Smooth muscle cell (in vitro differentiated cells): ENCODE measurements at regions not wholly inside any gene's neighbourhood (a gene's known extent, or its start where the extent isn't known, plus 50 kb on each side); places are given as distances from the start of the nearest gene placed in this dataset.

ENCODE experiments used
- DNase-seq: peaks from one replicate; lab custom pipeline; 2025; ENCODE audit not compliant: unreplicated experiment; lab: John Stamatoyannopoulos, UW
- H2AFZ ChIP-seq: fragments of 200-600 bp; sonication (generic); 2 replicates; pipeline ENCODE4 v1.6.0; 2016; ENCODE audit warnings: antibody characterized with exemption, low read depth, mild to moderate bottlenecking
- H3F3A ChIP-seq: fragments of 200-600 bp; sonication (generic); 2 replicates; pipeline ENCODE4 v1.6.0; 2017; ENCODE audit warnings: antibody characterized with exemption, low read depth
- H3K27ac ChIP-seq: fragments of 200-600 bp; sonication (generic); 2 replicates; pipeline ENCODE4 v1.5.1; 2016; ENCODE audit warnings: low read depth, mild to moderate bottlenecking
- H3K27me3 ChIP-seq: fragments of 200-600 bp; sonication (generic); 2 replicates; pipeline ENCODE4 v1.6.1; 2016; ENCODE audit warnings: low read depth, mild to moderate bottlenecking
- H3K36me3 ChIP-seq: fragments of 200-600 bp; sonication (generic); 2 replicates; pipeline ENCODE4 v1.5.1; 2016; ENCODE audit warnings: low read depth
- H3K4me1 ChIP-seq: fragments of 200-600 bp; sonication (generic); 2 replicates; pipeline ENCODE4 v1.5.1; 2016; ENCODE audit warnings: low read depth
- H3K4me2 ChIP-seq: fragments of 200-600 bp; sonication (generic); 2 replicates; pipeline ENCODE4 v1.6.0; 2016; ENCODE audit warnings: mild to moderate bottlenecking
- H3K4me3 ChIP-seq: fragments of 200-600 bp; sonication (generic); 2 replicates; pipeline ENCODE4 v1.5.1; 2016; ENCODE audit warnings: mild to moderate bottlenecking
- H3K79me2 ChIP-seq: fragments of 200-600 bp; sonication (generic); 2 replicates; pipeline ENCODE4 v1.6.0; 2016; ENCODE audit warnings: low read depth, mild to moderate bottlenecking
- H3K9ac ChIP-seq: fragments of 200-600 bp; sonication (generic); 2 replicates; pipeline ENCODE4 v1.6.0; 2016; ENCODE audit warnings: low read depth
- H3K9me3 ChIP-seq: fragments of 200-600 bp; sonication (generic); replicated peaks from 2 replicates; pipeline ENCODE4 v1.5.1; 2016; ENCODE audit warnings: low read depth
- H4K20me1 ChIP-seq: fragments of 200-600 bp; sonication (generic); 2 replicates; pipeline ENCODE4 v1.6.0; 2016; ENCODE audit warnings: low read depth
- WGBS: methylation state at CpG from one replicate; pipeline ENCODE4 v1.1.7; 2016; ENCODE audit warnings: low lambda C conversion rate; 5-methylcytosine and 5-hydroxymethylcytosine counted together
- TF ChIP-seq, protein P1 (sequence below): fragments of 200-600 bp; sonication (generic); IDR thresholded peaks from 2 replicates; pipeline ENCODE4 v1.5.1; 2017; ENCODE audit warnings: borderline replicate concordance, mild to moderate bottlenecking, antibody characterized with exemption; ENCODE audit not compliant: insufficient read depth, poor library complexity, severe bottlenecking

DNA sequence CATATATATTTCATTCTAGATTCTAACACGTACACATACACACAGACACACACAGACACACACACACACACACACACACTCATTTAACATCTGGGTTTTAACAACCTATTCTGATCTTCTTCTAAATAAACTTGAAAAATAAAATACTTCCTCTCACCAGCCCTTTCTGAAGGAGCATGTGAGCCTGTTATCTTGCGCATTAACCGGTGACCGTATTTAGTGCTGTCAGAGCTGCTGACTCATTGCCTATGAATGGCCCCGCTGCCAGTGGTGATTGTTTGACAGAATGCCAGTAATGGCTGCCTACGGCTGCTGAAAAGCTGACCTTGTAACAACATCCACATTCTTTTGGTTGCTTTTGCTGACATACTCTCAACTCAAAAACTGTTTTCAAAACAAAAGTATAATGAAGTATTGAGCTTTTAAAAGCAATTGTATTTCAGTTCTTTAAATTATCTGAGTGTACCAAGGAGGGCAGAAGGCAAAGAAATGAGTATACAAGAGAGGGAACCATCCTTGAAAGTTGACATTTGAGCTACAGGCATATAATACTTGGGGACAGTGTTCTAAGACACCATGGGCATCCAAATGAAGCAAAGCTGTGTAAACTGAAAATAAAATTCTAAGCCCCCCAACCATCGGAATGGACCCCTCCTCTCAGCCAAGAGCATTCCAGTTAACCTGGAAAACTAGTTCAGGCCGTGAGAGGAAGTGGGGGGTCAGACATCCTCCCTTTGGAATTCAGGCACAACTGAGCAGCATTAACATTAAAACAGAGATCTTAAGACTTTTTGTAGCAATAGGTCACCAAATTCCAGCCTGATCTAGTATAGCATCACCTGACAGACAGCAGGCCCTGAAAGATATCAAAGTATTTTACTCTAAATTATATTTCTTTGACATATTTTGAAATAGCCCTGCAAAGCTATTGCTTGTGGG is 50.2 kb upstream of the DTNA start:
- no peaks in the 10 kb centered on the region for H3K79me2 ChIP-seq
- no peaks in the 10 kb centered on the region for H3K9me3 ChIP-seq
- TF ChIP-seq, protein P1, sequence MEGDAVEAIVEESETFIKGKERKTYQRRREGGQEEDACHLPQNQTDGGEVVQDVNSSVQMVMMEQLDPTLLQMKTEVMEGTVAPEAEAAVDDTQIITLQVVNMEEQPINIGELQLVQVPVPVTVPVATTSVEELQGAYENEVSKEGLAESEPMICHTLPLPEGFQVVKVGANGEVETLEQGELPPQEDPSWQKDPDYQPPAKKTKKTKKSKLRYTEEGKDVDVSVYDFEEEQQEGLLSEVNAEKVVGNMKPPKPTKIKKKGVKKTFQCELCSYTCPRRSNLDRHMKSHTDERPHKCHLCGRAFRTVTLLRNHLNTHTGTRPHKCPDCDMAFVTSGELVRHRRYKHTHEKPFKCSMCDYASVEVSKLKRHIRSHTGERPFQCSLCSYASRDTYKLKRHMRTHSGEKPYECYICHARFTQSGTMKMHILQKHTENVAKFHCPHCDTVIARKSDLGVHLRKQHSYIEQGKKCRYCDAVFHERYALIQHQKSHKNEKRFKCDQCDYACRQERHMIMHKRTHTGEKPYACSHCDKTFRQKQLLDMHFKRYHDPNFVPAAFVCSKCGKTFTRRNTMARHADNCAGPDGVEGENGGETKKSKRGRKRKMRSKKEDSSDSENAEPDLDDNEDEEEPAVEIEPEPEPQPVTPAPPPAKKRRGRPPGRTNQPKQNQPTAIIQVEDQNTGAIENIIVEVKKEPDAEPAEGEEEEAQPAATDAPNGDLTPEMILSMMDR, result no peak
- no peaks in the 10 kb centered on the region for H4K20me1 ChIP-seq
- no peaks in the 10 kb centered on the region for H3K27me3 ChIP-seq
- H3K36me3 ChIP-seq, result no peaks in the 10 kb centered on the region
- peak overlapping the region; percentile 95 for H3K27ac ChIP-seq
- H3F3A ChIP-seq, result no peaks in the 10 kb centered on the region
- H3K9ac ChIP-seq, result peak overlapping the region; percentile 89
- H3K4me1 ChIP-seq, result peaks cover 17% of the 10 kb centered on the region
- H2AFZ ChIP-seq, result peak overlapping the region; percentile 83
- peak overlapping the region; percentile 76 for H3K4me2 ChIP-seq
- H3K4me3 ChIP-seq, result peak overlapping the region; percentile 9
- 5% methylated on average over 8 of the region's 8 CpGs for whole genome bisulfite sequencing
- peak; percentile 12 for DNase-seq
